GM21528 (cell line): ENCODE measurements at regions not wholly inside any gene's neighbourhood (a gene's known extent, or its start where the extent isn't known, plus 50 kb on each side); places are given as distances from the start of the nearest gene placed in this dataset.
"Not testable (repeated sequence)": the region's sequence is repeated elsewhere in the genome, so short reads cannot be mapped to it uniquely, and the experiment has no call there.

Source experiments
- ATAC-seq: cut with Tn5 transposase; IDR thresholded peaks from one replicate; pipeline ENCODE4 v1.9.1; 2021; ENCODE audit warnings: mild to moderate bottlenecking, moderate library complexity; ENCODE audit not compliant: unreplicated experiment, low FRiP score

DNA sequence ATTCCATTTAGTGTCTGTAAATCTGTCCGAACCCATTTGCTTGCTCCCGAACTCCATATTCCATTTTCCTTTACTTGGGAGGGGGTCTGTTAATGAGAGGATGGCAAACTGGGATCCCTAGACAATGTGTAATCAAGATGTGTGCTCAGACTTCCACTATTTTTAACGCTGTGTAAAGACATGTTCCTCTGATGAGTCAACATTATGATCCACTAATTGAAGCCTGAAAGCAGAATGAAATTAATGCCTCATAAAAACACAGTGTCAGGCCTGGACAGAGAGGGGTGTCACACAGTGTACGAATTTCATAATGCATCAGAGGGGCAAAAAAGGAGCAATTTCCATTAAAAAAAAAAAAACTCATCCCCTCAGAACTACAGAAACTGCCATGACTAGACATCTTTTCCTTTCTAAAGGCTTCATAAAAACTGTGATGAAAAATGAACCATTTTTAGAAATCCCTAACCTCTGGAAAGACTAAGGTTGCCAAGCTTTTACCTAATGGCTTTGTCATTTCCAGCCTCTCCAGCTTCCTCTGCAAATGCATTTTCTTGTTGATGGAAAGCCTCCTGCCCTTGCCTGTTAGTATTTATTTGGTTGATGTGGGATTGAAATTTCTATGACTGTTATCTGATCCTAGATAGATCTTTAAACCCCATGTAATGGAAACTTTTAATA, 209.2 kb upstream of the DCC start:
- no peak for ATAC-seq

DNA sequence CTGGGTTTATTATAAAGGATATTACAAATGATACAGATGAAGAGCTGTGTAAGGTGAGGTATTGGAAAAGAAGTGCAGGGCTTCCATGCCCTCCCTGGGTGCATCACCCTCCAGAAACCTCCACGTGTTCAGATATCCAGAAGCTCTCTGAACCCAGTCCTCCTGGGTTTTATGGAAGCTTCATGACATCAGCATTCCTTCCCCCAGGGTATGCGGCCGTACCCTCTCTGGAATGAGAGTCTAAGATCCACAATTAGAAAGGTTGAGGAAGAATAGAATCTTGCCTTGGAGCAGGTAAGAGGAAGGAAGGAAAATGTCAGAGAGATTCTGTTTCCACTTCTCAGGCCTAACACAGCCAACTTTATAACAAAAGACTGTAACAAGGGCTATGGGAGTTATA, 208.2 kb upstream of the DCC start:
- ATAC-seq, result no peak

DNA sequence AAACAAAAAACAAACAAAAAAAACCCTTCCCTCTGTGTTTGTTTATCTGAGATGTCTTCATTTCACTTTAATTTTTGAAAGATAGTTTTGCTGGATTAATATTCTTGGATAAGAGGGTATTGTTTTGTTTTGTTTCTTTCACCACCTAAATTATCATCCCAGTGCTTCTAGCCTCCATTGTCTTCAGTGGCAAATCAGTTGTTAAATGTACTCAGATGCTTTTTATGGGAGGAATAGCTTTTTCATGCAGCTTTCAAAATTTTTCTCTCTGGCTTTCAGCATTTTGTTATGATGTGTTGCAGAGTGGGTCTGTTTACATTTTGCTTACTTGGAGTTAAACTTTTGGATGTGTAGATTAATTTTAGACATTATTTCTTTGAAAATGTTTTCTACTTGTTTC, 203.5 kb upstream of the DCC start:
- ATAC-seq, result no peak

DNA sequence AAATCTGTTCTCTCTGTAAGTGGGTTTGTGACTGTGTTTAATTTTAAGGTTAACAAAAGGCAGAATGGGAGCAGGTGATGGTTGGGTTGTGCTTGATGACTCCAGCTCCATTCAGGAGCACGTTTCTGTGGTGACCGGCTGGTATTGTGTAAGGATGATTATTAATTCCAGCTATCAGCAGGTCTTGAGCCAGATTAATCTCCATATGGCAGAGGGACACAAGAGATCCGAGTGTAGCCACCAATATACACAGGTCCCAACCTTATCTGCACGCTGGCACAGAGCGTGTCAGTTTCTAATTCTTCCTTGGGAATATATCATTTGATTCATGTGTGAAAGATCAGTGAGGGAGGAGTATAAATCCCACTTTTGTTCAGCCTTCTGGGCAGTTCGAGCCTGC, 199.0 kb upstream of the DCC start:
- no peak for ATAC-seq

DNA sequence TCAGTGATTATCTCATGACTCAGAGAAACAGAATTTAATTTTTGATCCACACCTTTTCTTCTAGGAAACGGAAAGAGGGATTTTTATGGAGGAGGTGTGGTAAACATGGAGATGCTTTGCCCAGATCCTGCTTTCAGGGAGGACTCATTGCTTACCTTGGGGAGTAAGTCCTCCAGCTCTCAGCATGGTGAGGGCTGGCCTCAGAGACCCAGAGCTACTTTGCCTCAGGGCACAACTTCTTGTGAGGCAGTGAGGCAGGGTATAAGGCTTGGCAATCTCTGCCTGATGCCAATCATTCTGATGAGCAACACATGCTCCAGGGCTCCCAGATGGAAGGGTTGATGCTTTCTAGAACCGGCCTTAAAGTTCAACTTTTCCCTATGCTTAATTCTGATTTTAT, 189.9 kb upstream of the DCC start:
- no peak for ATAC-seq

DNA sequence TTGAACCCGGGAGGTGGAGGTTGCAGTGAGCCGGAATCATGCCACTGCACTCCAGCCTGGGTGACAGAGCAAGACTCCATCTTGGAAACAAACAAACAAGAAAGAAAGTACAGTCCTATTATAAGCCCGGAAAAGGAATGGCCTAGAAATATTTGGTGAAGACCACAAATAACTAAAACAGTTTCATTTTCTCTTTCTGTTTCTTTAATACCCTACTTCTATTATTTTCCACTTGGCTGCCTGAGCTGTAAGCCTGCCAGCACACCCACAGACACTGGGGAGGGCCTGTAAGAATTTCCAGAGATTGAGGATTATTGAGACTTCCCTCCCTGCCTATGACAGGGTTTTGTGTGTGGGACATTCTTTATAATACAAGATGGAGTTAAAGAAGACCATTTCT, 188.0 kb upstream of the DCC start:
- no peak for ATAC-seq

DNA sequence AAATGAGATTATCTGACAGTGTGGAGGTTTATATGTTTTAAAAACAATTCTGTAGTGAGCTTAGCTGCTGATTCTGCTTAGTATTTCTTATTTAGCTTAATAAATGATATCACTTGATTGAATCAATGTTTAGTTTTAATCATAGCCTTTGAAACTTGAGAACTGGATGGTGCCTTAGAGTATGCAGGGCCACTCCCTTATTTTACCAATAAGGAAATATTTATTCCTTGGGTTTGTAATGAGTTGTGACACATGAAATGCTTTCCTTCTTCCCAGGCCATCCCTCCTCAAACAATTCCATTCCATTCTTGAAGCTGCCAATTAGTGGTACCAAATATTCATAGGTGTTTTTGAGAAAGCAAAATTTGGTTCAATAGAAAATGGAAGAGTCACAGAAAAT, 183.8 kb upstream of the DCC start:
- ATAC-seq, result no peak

DNA sequence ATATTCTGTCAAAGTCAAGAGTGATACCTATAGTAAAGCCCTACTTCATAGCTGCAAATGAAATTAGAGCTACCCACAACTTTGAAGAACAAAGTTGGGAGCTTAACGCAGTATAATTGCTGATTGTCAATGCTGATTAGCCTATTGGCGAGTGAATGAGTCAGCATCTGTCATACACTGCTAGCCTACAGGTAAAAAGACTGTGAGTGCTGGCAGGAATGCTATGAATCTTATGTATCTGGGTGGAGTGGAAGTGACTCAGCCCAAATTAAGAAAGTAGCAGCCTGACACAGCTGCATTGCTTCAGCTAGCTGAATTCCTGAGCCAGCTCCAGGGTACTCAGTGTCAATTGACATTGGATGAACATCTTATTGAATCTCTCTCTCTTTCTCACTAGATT, 179.4 kb upstream of the DCC start:
- ATAC-seq, result no peak

DNA sequence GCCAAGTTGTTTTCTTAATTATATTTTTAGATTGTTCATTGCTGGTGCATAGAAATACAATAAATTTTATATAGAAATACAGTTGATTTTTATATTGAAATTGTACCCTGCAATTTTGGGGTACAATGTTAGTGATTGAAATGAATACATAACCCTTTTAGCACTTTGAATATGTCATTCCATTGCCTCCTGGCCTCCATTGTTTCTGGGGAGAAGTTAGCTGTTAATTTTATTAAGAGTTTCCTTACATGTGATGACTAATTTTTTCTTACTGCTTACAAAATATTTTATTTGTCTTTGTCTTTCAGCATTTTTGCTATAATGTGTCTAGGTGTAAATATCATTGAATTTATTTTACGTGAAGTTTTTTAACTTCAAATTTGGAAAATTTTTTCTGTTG, 176.5 kb upstream of the DCC start:
- no peak for ATAC-seq

DNA sequence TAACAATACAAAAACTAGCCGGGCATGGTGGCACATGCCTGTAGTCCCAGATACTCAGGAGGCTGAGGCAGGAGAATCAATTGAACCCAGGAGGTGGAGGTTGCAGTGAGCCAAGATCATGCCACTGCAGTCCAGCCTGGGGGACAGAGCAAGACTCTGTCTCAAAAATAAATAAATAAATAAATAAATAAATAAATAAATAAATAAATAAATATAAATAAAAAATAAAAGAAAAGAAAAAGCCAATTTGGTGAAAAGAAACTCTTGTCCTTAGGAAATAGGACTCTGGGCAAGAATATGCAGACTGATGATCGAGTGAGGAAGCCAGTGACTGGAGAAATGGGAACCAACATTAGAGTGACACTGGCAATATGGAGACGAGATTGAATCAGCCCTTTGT, 171.9 kb upstream of the DCC start:
- ATAC-seq, result not testable (repeated sequence)

DNA sequence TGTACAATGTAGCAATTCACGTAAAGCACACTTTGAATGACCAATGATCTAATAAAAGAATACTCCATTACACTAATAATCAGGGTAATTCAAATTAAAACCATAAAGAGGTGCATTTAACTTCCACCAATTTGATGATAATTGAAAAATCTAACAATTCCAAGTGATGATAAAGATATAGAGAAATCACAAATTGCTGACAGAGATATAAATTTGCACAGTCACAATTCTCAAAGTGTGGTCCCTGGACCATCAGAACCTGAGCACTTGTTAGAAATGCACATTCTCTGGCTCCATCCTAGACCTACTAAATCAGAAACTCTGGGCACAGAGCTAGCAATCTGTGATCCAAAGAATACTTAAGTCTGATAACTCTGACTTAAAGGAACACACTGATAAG, 165.8 kb upstream of the DCC start:
- ATAC-seq, result no peak

DNA sequence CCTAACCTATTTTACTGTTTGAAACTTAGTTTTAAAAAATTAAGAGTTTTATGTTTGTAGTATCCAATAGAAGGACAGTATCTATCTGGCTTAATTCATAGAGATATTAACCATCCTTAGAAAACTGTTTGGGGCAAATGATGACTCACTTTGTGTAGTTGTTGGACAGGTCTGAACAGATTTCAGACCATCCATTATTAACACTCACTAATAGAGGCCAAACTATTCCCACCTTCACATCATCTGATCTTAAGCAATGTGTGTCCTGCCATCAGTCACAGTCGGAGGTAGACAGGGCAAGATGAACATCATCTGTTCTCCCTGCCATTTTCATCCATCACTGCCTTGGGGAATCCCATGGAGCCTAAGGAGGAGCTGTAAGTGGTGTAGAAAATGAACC, 164.6 kb upstream of the DCC start:
- ATAC-seq, result no peak

DNA sequence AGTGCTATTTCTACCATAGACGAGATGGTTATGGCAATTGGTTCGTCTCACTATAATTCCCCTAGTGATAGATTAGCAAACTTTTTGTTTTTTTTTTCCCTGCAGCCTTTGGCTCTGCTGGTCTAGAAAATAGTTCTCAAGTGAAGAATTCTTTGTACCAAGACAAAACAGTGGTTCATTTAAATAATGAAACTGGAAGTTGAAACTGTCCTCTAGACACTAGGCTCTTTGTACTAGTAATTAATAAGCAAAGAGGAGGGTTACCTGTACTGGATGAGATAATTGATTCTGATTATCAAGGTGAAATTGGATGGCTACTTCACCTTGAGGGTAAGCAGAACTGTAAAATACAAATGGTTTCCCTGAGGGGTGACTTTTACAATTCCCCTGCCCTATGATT, 156.9 kb upstream of the DCC start:
- ATAC-seq, result no peak

DNA sequence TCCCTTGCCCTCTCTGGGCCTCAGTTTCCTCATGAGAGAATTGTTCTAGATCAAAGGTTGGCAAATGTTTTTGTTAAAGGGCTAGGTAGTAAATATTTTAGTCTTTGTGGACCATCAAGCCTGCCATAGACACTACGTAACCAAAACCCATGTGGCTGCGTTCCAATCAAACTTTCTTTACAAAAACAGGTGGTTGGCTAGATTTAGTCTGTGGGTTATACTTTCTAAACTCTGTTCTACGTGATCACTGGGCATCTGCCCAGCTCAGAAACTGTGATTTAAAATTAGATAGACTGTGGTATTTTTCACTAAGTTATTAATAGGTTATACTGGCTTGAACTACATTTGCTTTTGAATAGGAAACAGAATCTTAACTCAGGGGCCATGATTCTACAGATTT, 149.8 kb upstream of the DCC start:
- ATAC-seq, result no peak

DNA sequence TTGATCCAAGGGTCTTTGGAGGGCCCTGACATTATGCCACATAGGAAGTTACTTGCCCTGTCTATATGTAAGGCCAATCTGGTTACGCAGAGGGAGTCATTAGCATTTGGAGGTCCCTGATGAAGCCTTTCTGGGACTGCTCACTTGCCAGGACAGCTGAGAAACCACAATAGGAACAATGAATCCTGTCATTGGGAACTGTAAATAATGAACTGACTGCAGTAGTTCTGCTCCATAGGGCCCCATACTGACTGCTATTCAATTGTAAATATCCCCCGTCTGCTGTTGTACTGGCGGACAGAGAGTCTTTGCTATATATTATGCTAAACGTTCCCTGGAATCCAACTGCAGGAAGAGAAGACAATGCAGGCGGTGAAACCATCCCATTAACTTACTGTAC, 149.4 kb upstream of the DCC start:
- no peak for ATAC-seq

DNA sequence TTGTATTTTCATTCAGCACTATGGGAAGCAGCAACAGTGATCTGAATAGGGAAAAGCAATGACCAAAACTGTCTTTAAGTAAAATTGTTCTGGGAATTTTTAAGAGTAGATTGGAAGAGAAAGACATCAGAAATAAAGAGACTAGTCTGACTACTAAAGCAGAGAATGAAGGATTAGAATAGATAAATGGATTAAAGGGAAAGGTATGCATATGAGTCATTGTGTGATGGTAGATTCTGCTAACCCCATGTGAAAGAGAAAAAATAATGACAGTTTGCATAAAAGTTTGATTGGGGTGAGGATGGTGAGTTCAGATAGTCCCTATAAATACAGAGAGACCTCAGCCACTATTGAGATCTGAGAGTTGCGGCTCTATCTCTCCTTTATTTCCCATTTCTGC, 139.6 kb upstream of the DCC start:
- ATAC-seq, result no peak

DNA sequence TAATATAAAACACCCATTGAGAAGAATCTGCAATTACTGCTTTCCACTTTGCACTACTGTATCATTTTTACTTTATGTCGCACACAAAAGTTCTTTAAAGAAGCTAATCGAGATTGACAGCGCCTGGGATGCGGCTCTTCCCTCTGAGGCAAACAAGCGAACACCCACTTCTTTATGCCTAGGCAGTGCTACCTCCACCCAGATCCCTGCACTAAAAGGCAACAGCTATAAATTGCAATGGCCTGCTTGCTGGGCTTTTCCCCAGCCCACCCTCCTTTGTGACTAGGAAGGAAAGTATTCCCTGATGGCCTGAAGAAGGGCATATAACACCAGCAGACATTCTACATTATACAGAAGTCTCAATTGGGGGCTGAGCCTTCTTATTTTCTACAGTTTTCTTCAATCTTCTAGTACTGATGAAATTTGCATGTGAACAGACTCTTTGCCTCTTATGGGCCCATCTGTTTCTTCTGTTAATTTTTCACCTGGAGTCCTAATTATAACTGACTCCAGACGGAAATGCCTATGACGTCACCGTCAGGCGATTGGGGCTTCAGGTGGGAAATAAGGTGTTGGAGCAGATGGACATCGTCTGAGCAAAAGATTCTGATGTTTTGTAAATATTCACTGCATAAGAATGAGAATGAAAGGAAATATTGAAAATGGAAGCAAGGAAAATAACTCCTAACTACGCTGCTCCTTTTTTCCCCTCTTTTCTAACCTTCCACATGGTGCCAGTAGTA, 138.9 kb upstream of the DCC start:
- ATAC-seq, result no peak

DNA sequence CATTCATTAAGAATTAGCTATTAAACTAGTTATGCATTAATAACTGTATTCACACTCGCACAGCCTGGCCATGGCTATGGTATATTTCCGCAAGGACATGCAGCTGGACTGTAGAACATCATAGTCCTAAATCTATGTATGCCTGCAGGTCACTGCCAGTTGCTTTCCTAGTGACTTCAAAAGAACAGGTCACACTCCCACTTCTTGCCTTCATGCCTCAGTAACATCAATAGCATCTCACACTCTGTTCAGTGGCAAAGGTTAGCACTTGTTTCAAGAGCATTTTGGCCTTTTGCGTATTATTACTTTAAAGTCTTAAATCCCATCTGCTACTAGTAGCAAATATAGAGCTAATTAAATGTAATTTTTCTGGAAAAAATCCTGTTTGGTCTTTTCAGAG, 131.4 kb upstream of the DCC start:
- no peak for ATAC-seq

DNA sequence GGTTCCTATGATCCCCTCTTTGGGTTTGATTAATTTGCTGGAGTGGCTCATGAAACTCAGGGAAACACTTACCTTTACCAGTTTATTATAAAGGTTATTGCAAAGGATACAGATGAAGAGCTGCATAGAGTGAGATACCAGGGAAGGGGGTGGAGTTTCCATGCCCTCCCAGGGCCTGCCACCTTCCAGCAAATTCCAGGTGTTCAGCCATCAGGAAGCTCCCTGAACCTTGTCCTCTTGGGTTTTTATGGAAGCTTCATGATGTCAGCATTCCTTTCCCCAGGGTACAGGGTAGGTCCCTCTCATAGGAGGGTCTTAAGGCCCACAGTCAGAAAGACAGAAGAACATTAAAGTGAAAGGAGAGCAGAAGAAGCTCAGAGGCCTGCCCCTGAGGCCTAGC, 123.9 kb upstream of the DCC start:
- no peak for ATAC-seq

DNA sequence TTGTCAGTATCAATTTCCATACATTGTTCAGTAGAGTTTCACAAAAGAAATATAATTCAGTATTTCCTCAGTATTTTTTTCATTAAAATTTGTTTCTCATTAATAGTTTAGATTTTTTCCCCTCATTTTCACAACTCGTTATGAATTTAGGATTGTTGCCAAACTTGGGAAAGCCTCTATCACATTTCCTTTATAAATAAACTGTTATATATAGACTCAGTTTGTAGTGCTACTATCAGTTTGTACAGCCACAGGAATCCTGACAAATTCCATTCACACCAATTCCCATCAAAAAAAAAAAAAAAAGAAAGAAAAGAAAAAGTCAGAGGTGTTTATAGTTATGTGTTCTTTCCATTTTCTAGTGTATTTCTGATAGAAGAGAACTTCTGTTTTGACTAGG, 123.3 kb upstream of the DCC start:
- no peak for ATAC-seq

DNA sequence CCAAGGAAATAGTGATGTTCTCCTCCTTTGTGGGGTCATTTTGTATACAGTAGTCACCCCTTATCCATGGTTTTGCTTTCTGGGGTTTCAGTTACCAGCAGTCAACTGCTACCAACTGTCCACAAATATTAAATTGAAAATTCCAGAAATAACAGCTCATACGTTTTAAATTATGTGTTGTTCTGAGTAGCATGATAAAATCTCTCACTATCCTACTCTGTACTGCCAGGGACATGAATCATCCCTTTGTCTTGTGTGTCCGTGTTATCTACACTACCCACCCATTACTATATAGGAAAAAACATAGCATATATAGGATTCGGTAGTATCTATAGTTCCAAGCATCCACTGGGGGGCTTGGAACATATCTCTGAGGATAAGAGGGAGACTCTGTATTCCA, 120.9 kb upstream of the DCC start:
- no peak for ATAC-seq

DNA sequence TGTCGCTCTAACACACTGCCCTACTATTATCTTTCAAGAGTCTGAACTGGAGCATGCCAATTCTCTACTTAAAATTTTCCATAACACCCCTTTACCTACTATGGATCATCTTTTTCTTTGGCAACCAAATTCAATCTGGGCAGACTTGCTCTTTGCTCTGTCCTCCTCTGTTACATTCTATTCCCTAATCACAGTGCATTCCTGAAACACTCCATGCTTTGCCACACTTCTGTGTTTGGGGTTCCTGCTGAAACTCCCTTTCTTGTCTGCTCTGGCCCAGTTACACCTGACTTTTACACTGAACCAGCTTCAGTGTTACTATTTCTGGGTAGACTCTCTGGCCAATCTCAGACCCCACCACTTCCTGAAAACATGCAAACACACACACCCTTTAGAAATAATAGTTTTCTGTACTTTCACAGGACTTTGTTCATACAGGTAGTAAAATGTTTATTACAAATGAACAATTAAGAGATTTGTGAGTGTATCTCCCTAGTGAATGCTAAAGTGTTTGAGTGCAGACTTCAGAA, 119.9 kb upstream of the DCC start:
- ATAC-seq, result no peak
